KMS-11 (cell line): ENCODE measurements at regions not wholly inside any gene's neighbourhood (a gene's known extent, or its start where the extent isn't known, plus 50 kb on each side); places are given as distances from the start of the nearest gene placed in this dataset.
"Not testable (repeated sequence)": the region's sequence is repeated elsewhere in the genome, so short reads cannot be mapped to it uniquely, and the experiment has no call there.

ENCODE experiments used
- H2AFZ ChIP-seq: fragments of 200-600 bp; sonication (generic); 2 replicates; pipeline ENCODE4 v1.6.1; 2016; ENCODE audit warnings: antibody characterized with exemption, mixed run types, low read depth
- H3K27ac ChIP-seq: fragments of 200-600 bp; sonication (generic); 2 replicates; pipeline ENCODE4 v1.6.1; 2016; ENCODE audit warnings: mild to moderate bottlenecking, mixed run types
- H3K27me3 ChIP-seq: fragments of 200-600 bp; sonication (generic); 2 replicates; pipeline ENCODE4 v1.6.1; 2017; ENCODE audit warnings: mild to moderate bottlenecking, low read depth, mixed run types, moderate library complexity; ENCODE audit not compliant: insufficient read depth
- H3K36me3 ChIP-seq: fragments of 200-600 bp; sonication (generic); 2 replicates; pipeline ENCODE4 v1.6.1; 2017; ENCODE audit warnings: mild to moderate bottlenecking, mixed run types; ENCODE audit not compliant: insufficient read depth
- H3K4me1 ChIP-seq: fragments of 200-600 bp; sonication (generic); 2 replicates; pipeline ENCODE4 v1.6.1; 2016; ENCODE audit warnings: mild to moderate bottlenecking, low read depth, mixed run types; ENCODE audit not compliant: poor library complexity, severe bottlenecking
- H3K4me2 ChIP-seq: fragments of 200-600 bp; sonication (generic); 2 replicates; pipeline ENCODE4 v1.7.0; 2016; ENCODE audit warnings: mild to moderate bottlenecking, mixed run types
- H3K4me3 ChIP-seq: fragments of 200-600 bp; sonication (generic); IDR thresholded peaks from 2 replicates; pipeline ENCODE4 v1.6.1; 2017; ENCODE audit warnings: low read depth, low read length, mixed read lengths; ENCODE audit not compliant: insufficient read depth
- H3K79me2 ChIP-seq: fragments of 200-600 bp; sonication (generic); 2 replicates; pipeline ENCODE4 v1.6.1; 2016; ENCODE audit warnings: low read depth, mixed run types; ENCODE audit not compliant: insufficient read depth
- H3K9ac ChIP-seq: fragments of 200-600 bp; sonication (generic); 2 replicates; pipeline ENCODE4 v1.6.1; 2016; ENCODE audit warnings: mild to moderate bottlenecking, mixed run types
- H4K20me1 ChIP-seq: fragments of 200-600 bp; sonication (generic); 2 replicates; pipeline ENCODE4 v1.6.1; 2016; ENCODE audit warnings: mild to moderate bottlenecking, mixed run types; ENCODE audit not compliant: insufficient read depth
- TF ChIP-seq, protein P1 (sequence below): fragments of 200-600 bp; sonication (generic); conservative IDR thresholded peaks from 2 replicates; pipeline ENCODE4 v1.6.1; 2017; ENCODE audit warnings: low read depth, mild to moderate bottlenecking, antibody characterized with exemption, low read length, moderate library complexity, mixed read lengths

DNA sequence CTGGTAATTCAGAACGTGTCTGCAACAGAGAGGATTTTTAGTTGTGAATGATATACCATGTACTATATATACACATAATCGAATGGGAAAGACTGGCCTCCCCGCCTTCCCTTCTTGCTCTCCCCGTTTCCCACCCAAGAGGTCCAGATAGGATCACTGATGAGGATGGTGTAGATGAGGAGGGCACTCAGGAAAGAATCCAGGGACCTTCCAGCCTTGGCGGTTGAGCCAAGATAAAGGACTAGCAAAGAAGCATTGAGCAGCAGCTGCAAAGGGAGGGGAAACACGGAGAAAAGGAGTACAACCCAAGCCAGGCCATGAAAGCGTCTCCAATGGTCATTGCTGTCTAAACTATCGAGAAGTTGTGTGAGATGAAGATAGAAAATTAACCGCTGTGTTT lies 84.0 kb upstream of the EXOC2 start:
- H3K79me2 ChIP-seq = no peaks in the 10 kb centered on the region
- TF ChIP-seq, protein P1, sequence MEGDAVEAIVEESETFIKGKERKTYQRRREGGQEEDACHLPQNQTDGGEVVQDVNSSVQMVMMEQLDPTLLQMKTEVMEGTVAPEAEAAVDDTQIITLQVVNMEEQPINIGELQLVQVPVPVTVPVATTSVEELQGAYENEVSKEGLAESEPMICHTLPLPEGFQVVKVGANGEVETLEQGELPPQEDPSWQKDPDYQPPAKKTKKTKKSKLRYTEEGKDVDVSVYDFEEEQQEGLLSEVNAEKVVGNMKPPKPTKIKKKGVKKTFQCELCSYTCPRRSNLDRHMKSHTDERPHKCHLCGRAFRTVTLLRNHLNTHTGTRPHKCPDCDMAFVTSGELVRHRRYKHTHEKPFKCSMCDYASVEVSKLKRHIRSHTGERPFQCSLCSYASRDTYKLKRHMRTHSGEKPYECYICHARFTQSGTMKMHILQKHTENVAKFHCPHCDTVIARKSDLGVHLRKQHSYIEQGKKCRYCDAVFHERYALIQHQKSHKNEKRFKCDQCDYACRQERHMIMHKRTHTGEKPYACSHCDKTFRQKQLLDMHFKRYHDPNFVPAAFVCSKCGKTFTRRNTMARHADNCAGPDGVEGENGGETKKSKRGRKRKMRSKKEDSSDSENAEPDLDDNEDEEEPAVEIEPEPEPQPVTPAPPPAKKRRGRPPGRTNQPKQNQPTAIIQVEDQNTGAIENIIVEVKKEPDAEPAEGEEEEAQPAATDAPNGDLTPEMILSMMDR = no peak
- H2AFZ ChIP-seq = no peak overlapping the region
- H3K27me3 ChIP-seq = no peaks in the 10 kb centered on the region
- no peaks in the 10 kb centered on the region for H4K20me1 ChIP-seq
- H3K27ac ChIP-seq = no peak overlapping the region
- no peaks in the 10 kb centered on the region for H3K4me1 ChIP-seq
- H3K4me2 ChIP-seq = no peak overlapping the region
- no peaks in the 10 kb centered on the region for H3K36me3 ChIP-seq
- H3K9ac ChIP-seq = no peak overlapping the region
- no peak overlapping the region for H3K4me3 ChIP-seq

DNA sequence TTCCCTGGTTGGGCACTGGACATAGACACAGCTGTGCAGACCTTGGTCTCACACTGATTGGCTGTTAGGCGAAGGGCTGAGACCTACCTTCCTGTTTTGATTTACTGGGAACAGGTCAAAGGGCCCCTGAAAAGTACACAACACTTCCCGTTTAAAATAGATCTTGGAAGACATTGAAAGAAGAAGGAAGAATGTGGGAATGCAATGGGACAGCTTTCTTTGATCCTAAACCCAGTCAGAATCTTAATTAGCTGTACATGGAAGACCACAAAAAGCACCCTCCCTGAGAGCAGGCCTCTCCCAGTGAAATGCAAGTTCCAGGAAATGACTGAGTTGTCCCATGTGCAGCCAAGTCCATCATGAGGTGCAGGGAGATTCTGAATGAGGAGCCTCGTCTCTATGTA lies 83.6 kb upstream of the EXOC2 start:
- TF ChIP-seq, protein P1 = no peak
- Histone ChIP-seq H3K79me2 (no peaks in the 10 kb centered on the region), H3K4me1 (no peaks in the 10 kb centered on the region), H3K27me3 (no peaks in the 10 kb centered on the region), H3K9ac (no peak overlapping the region), H3K36me3 (no peaks in the 10 kb centered on the region), H3K4me2 (no peak overlapping the region), H3K27ac (no peak overlapping the region), H4K20me1 (no peaks in the 10 kb centered on the region), H2AFZ (no peak overlapping the region), H3K4me3 (no peak overlapping the region)

DNA sequence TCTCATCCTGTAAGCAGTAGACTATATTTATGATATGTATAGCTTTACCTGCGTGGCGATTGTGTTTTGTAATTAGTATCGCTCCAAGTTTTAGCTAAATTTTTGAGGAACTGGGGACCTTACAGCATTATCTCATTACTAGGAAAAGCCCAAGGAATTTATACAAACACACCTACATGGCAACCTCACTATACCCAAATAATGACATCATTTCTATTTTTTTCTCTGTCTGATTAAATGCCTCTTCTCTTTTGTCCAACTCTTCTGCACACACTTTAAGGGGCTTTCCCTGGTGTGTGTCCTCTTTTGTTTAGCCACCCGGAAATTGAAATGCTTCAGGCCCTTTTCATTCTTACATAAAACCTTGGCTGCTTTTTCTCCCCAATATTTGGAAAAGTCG lies 82.9 kb upstream of the EXOC2 start:
- Histone ChIP-seq H3K9ac (no peak overlapping the region), H3K4me3 (no peak overlapping the region), H3K36me3 (no peaks in the 10 kb centered on the region), H3K27ac (no peak overlapping the region), H4K20me1 (no peaks in the 10 kb centered on the region), H3K79me2 (no peaks in the 10 kb centered on the region), H2AFZ (no peak overlapping the region), H3K27me3 (no peaks in the 10 kb centered on the region), H3K4me1 (no peaks in the 10 kb centered on the region), H3K4me2 (no peak overlapping the region)
- TF ChIP-seq, protein P1 = no peak

DNA sequence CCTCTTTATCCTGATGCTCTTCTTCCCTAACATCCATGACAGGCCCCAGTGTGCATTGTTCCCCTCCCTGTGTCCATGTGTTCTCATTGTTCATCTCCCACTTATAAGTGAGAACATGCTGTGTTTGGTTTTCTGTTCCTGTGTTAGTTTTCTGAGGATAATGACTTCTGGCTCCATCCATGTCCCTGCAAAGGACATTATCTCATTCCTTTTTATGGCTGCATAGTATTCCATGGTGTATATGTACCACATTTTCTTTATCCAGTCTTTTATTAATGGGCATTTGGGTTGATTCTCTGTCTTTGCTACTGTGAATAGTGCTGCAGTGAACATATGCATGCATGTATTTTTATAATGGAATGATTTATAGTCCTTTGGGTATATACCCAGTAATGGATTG lies 78.7 kb upstream of the EXOC2 start:
- not testable (repeated sequence) for H2AFZ ChIP-seq

DNA sequence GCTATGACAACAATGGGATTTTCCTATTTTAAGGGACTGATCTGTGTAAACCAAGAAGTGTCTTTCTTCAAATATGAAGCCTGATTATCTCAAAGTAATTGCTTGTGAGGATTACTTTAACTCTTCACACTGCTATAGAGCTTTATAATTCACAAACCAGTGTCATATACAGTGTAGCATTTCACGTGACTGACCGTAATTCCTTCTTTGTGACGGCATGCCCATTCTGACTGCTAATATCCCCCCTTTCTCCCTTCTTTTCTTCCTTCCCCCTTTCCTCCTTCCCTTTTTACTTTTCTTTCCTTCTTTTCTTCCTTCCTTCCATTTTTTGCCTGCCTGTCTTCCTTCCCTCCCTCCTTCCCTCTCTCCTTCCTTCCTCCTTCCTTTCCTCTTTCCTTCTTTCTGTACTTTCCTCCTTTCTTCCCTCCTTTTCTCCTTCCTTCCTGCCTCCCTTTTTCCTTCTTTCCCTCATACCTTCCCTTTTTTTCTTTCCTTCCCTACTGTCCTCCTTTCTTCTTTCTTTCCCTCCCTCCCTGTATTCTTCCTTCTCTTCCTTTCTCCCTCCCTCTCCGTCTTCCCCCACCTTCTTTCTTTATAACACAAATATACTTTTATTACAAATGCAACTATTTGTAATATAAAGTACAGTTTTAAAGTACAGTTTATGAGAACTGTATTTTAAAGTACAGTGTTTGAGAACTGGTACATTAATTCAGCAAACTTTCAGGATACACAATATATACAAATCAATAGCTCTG lies 75.0 kb upstream of the EXOC2 start:
- H3K79me2 ChIP-seq = no peaks in the 10 kb centered on the region
- no peak overlapping the region for H2AFZ ChIP-seq
- TF ChIP-seq, protein P1 = no peak
- no peaks in the 10 kb centered on the region for H3K36me3 ChIP-seq
- H4K20me1 ChIP-seq = no peaks in the 10 kb centered on the region
- no peak overlapping the region for H3K4me3 ChIP-seq
- no peak overlapping the region for H3K9ac ChIP-seq
- no peak overlapping the region for H3K4me2 ChIP-seq
- no peak overlapping the region for H3K27ac ChIP-seq
- no peaks in the 10 kb centered on the region for H3K4me1 ChIP-seq
- H3K27me3 ChIP-seq = no peaks in the 10 kb centered on the region

More for the DNA sequence above, 78.7 kb upstream of the EXOC2 start:
- H3K27me3 ChIP-seq, H4K20me1 ChIP-seq, H3K4me2 ChIP-seq, H3K36me3 ChIP-seq, H3K79me2 ChIP-seq, H3K9ac ChIP-seq, H3K27ac ChIP-seq, H3K4me1 ChIP-seq, H3K4me3 ChIP-seq: not testable (repeated sequence)
